Activated CD4-positive, alpha-beta T cell treated with anti-CD3 and anti-CD28 coated beads, Interleukin-2, Interleukin-6, amounts not matched to agents 100 ng/mL and 50 ng/mL, durations not matched to agents 16 hours and 8 hours (primary cell): ENCODE measurements at regions not wholly inside any gene's neighbourhood (a gene's known extent, or its start where the extent isn't known, plus 50 kb on each side); places are given as distances from the start of the nearest gene placed in this dataset.

Source experiments
- DNase-seq: peaks from one replicate; pipeline ENCODE4 v3.0.0-alpha.2; 2020

- no peak for DNase-seq
These were observed 200.7 kb downstream of the C12orf50 start for GRCh38 chr12:87828382-87828973.

DNA sequence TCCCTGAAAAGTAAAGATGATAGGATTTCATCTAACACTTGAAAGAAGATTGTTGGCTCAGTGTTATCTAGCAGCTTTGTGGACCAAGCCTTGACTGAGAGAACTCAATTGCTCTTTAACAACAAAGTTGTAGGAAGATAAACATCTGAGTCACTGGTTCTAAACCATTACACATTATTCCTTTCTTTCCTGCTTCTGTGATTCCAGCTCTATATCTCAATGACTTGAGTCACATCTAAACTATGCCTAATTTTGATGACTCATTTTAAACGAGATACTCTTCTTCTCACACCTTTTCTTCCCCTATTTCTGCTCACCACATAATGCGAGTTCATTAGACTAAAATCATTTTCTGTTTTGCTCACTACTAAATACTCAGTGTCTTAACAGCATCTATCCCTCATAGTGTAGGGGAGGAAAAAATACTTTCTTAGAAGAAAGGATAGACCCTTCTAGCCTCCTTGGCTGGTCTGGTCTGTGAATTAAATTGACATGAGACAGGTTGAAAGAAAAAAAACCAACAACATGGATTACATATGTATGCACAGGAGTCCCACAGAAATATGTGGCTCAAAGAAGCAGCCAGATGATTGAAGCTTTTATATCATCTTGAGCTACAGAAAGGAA, 201.4 kb downstream of the C12orf50 start:
- no peak for DNase-seq

GRCh38 chr12:87822923-87823322, 206.3 kb downstream of the C12orf50 start:
- no peak for DNase-seq

- no peak for DNase-seq
These were observed 208.5 kb downstream of the C12orf50 start for GRCh38 chr12:87820524-87821202.

DNA sequence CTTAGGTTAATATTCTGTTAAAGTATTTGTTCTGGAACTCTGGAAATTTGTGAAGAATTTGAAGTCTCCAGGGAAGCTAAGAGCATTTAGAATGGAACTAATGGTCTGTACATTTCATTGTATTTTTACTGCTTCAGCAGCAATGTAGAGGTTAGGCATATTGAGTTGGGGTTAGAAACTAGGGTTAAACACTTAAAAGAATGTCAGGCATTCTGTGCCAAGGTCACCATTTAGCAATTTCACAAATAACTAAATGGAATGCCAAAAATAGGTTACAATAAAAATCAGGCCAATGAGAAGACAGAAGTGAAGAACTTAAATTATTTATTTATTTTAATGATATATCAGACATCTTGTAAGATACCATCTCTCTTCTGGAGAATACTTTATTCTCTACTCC, 210.8 kb downstream of the C12orf50 start:
- DNase-seq = no peak

- DNase-seq = no peak
These were observed 213.2 kb downstream of the C12orf50 start for GRCh38 chr12:87815771-87816585.

GRCh38 chr12:87814625-87815024, 214.6 kb downstream of the C12orf50 start:
- no peak for DNase-seq

DNA sequence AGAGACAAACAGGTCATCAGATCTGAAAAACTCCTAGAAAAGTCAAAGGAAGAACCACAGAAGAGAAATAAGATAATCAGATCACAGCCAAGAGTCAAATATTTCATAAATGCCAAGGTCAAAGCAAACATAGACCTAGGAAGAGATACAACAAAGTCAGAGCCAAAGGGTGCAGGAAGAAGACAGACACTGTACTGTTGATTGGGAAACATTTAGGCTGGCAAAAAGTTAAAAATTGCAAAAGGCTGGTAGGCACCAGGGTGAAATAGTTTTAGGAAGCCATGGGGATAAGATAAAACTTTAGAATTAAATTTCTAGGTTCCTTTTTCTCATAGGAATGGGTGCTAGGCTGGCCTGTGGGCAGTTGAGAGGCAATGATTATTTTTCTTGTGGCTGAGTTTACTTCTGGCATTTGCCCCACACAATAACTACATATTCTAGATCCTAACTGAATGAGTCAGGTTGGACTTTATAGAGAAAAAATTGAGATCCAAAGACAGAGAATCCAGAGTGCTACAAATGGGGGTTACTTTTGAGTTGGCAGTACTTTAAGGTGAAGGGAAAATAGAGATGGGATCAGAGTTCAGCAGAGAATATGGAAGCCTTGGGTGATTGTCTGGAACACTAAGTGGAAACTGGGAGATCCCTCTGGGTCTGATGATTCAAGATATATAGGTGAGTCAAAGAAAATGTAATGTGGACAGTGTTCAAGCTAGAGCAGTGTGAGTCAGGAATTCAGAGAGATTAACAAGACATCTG, 215.5 kb downstream of the C12orf50 start:
- DNase-seq = no peak

DNA sequence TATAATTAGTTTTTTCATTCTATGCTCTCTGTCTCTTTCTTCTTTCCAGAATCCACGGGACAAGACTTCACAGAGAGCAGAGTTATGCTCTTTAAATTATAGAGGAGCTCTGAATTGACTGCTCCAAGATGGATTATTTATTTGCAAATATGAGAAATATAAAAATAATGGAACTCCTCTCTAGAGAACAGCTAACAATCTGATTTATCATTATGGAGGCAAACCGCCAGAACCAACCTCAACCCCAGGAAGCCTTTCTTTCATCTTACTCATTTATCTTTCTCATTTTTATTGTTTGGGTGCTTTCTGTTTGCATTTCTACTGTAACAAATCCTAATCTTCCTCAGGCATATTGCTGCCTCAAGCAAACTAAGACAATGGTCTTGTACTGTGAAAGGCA, 216.5 kb downstream of the C12orf50 start:
- peak; percentile 1 for DNase-seq

GRCh38 chr12:87812030-87812429, 217.2 kb downstream of the C12orf50 start:
- DNase-seq = peak; percentile 3

- DNase-seq = no peak
These were observed 219.3 kb downstream of the C12orf50 start for GRCh38 chr12:87809916-87810315.

- DNase-seq = no peak
These were observed 222.1 kb downstream of the C12orf50 start for GRCh38 chr12:87807086-87807485.

DNA sequence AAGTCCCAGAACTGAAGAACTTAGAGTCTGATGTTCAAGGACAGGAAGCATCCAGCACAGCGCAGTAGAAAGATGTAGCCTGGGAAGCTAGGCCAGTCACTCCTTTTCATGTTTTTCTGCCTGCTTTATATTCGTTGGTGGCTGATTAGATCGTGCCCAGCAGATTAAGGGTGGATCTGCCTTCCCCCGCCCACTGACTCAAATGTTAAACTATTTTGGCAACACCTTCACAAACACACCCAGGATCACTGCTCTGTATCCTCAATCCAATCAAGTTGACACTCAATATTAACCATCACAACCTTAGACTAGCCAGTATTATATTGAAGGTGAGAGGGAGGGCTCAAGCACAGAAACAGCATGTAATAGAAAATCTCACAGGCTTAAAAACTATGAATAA, 222.9 kb downstream of the C12orf50 start:
- DNase-seq = no peak

GRCh38 chr12:87804386-87804785, 224.8 kb downstream of the C12orf50 start:
- no peak for DNase-seq

- no peak for DNase-seq
These were observed 226.5 kb downstream of the C12orf50 start for GRCh38 chr12:87802721-87803011.

- no peak for DNase-seq
These were observed 227.1 kb downstream of the C12orf50 start for GRCh38 chr12:87801860-87802720.

DNA sequence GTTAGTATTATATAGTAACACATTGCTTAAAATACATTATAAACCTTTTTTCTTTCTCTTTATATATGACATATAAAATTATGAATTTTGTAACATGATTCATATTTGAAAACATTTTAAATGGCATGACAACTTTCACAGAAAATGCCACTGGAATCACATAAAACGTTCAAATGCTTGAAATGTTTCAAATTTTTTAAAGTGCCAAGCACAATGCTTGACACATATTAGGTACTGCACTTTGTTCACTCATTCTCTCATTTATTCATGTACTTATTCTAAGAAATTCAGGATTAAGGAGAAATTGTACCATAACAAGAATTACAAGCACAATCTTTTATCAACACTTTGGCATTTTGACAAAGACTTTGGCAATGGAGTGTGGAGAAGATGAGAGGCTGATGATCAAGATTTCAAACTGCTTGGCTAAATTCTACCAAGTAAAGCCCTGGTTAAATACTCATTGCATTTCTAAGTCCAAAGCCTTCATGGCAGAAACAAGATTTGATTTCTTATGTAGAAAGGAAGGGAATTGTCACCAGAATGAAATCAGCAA, 232.2 kb downstream of the C12orf50 start:
- no peak for DNase-seq

GRCh38 chr12:87795555-87795954, 233.6 kb downstream of the C12orf50 start:
- DNase-seq = no peak

DNA sequence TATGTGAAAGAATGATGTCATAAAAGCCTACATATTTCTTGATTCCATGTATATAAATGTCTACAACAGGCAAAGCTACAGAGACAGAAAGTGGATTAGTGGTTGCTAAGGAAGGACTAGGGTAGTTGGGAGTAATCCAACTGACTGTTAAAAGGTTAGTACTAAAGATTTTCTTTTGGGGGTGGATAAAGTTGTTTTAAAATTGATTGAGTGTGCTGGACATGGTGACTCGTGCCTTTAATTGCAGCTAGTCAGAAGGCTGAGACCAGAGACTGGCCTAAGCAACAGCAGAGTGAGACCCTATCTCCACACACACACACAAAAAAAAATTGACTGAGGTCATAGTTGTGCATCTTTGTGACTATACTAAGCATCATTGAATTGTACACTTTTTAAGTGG, 234.3 kb downstream of the C12orf50 start:
- no peak for DNase-seq

DNA sequence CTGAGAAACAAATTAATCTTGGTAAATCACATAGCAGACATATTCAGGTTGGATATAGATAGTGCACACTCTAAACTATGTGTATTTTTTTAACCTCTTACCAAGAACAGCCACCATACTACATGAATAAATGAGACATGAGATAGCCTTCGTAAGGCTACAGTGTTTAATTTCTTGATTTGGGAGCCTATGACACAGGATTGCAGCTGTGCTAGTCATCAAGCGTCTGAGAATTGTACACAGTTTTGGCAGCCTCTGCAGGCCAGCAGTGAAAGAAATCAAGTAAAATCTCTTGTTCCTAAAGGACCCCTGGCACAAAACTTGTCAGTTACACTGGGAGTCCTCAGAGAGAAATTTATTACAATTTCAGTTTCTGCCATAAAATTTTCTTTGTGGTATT, 236.1 kb downstream of the C12orf50 start:
- DNase-seq = no peak

DNA sequence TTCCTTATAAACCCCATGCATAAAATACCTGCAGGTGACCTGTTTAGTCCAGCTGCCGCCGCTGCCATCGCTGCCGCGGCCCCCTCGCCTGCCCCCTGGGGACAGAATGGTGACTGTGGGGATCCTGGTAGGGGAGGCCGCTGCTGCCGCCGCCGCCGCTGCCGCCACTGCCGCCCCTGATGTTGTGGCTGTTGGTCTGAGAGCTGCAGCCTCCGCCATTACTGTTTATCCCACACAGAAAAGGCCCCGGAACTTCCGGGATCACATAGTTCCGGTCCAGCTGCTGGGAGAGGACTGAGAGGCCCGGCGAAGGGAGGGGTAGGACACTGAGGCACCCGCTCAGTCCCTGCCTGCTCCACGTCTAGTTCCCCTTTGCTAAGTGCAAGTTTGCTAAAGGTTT, 244.9 kb downstream of the C12orf50 start:
- no peak for DNase-seq

GRCh38 chr12:87783467-87783866, 245.7 kb downstream of the C12orf50 start:
- DNase-seq = no peak
